GM12865 (cell line): ENCODE measurements at regions not wholly inside any gene's neighbourhood (a gene's known extent, or its start where the extent isn't known, plus 50 kb on each side); places are given as distances from the start of the nearest gene placed in this dataset.

Source experiments
- DNase-seq: peaks from one replicate; pipeline ENCODE4 v3.0.0; 2010; ENCODE audit warnings: low read depth
- H3K4me3 ChIP-seq: 2 replicates; pipeline ENCODE4 v1.5.1; 2011; ENCODE audit warnings: mild to moderate bottlenecking, low read depth, low read length, control low read depth
- CTCF ChIP-seq: IDR thresholded peaks from 2 replicates; pipeline ENCODE4 v1.5.1; 2011; ENCODE audit warnings: low read length, control low read depth, low read depth, inconsistent platforms; ENCODE audit not compliant: insufficient read depth; ENCODE audit errors: missing control alignments

- no peak for DNase-seq
- no peak for TF ChIP-seq CTCF
- no peak overlapping the region for H3K4me3 ChIP-seq
These were observed 123.2 kb upstream of the PRNP start for GRCh38 chr20:4563031-4563430.

GRCh38 chr20:4560667-4561066 lies 125.6 kb upstream of the PRNP start:
- no peak for TF ChIP-seq CTCF
- H3K4me3 ChIP-seq = no peak overlapping the region
- no peak for DNase-seq

GRCh38 chr20:4559906-4560305 lies 126.3 kb upstream of the PRNP start:
- H3K4me3 ChIP-seq = no peak overlapping the region
- no peak for TF ChIP-seq CTCF
- no peak for DNase-seq

- no peak for TF ChIP-seq CTCF
- H3K4me3 ChIP-seq = no peak overlapping the region
- DNase-seq = no peak
These were observed 127.2 kb upstream of the PRNP start for GRCh38 chr20:4559106-4559505.

- H3K4me3 ChIP-seq = no peak overlapping the region
- no peak for TF ChIP-seq CTCF
- DNase-seq = no peak
These were observed 129.5 kb upstream of the PRNP start for GRCh38 chr20:4556781-4557180.

GRCh38 chr20:4555188-4555890 lies 130.9 kb upstream of the PRNP start:
- TF ChIP-seq CTCF = no peak
- H3K4me3 ChIP-seq = no peak overlapping the region
- no peak for DNase-seq

GRCh38 chr20:4554346-4554745 lies 131.9 kb upstream of the PRNP start:
- no peak for TF ChIP-seq CTCF
- no peak for DNase-seq
- H3K4me3 ChIP-seq = no peak overlapping the region
